GM23248 (cell line): ENCODE measurements at regions not wholly inside any gene's neighbourhood (a gene's known extent, or its start where the extent isn't known, plus 50 kb on each side); places are given as distances from the start of the nearest gene placed in this dataset.
A peak's percentile ranks its signal among the peaks of the same experiment; 100 is the strongest.
"Not testable (repeated sequence)": the region's sequence is repeated elsewhere in the genome, so short reads cannot be mapped to it uniquely, and the experiment has no call there.

Experiments
- DNase-seq: peaks from one replicate; pipeline ENCODE4 v3.0.0-alpha.2; 2015
- H2AFZ ChIP-seq: fragments of 200-600 bp; sonication (generic); 2 replicates; pipeline ENCODE4 v1.6.1; 2016; ENCODE audit warnings: antibody characterized with exemption
- H3F3A ChIP-seq: fragments of 200-600 bp; sonication (generic); 2 replicates; pipeline ENCODE4 v1.6.1; 2016; ENCODE audit warnings: mild to moderate bottlenecking, antibody characterized with exemption, mixed run types; ENCODE audit not compliant: insufficient read depth
- H3K27ac ChIP-seq: fragments of 200-600 bp; sonication (generic); 2 replicates; pipeline ENCODE4 v1.5.1; 2016; ENCODE audit warnings: mild to moderate bottlenecking
- H3K27me3 ChIP-seq: fragments of 200-600 bp; sonication (generic); replicated peaks from 2 replicates; pipeline ENCODE4 v1.6.1; 2016; ENCODE audit warnings: mild to moderate bottlenecking; ENCODE audit not compliant: insufficient read depth
- H3K36me3 ChIP-seq: fragments of 200-600 bp; sonication (generic); 2 replicates; pipeline ENCODE4 v1.6.1; 2016; ENCODE audit warnings: low read depth, mild to moderate bottlenecking
- H3K4me1 ChIP-seq: fragments of 200-600 bp; sonication (generic); 2 replicates; pipeline ENCODE4 v1.6.1; 2016; ENCODE audit warnings: mild to moderate bottlenecking; ENCODE audit not compliant: insufficient read depth
- H3K4me2 ChIP-seq: fragments of 200-600 bp; sonication (generic); one replicate; pipeline ENCODE4 v1.6.1; 2016; ENCODE audit warnings: mild to moderate bottlenecking; ENCODE audit not compliant: unreplicated experiment
- H3K4me3 ChIP-seq: fragments of 200-600 bp; sonication (generic); 2 replicates; pipeline ENCODE4 v1.5.1; 2016; ENCODE audit warnings: mild to moderate bottlenecking
- H3K79me2 ChIP-seq: fragments of 200-600 bp; sonication (generic); 2 replicates; pipeline ENCODE4 v1.6.1; 2016; ENCODE audit warnings: mild to moderate bottlenecking; ENCODE audit not compliant: insufficient read depth
- H3K9ac ChIP-seq: fragments of 200-600 bp; sonication (generic); 2 replicates; pipeline ENCODE4 v1.6.1; 2016; ENCODE audit warnings: mild to moderate bottlenecking
- H3K9me2 ChIP-seq: fragments of 200-600 bp; sonication (generic); 2 replicates; pipeline ENCODE4 v1.6.1; 2016; ENCODE audit warnings: mixed run types, mild to moderate bottlenecking, moderate library complexity; ENCODE audit not compliant: insufficient read depth
- H3K9me3 ChIP-seq: fragments of 200-600 bp; sonication (generic); one replicate; pipeline ENCODE4 v1.6.1; 2017; ENCODE audit warnings: low read depth
- H4K20me1 ChIP-seq: fragments of 200-600 bp; sonication (generic); 2 replicates; pipeline ENCODE4 v1.6.0; 2016; ENCODE audit not compliant: insufficient read depth
- EZH2 ChIP-seq: fragments of 200-600 bp; sonication (generic); IDR thresholded peaks from 2 replicates; pipeline ENCODE4 v1.6.1; 2018; ENCODE audit warnings: antibody characterized with exemption, mild to moderate bottlenecking; ENCODE audit not compliant: insufficient read depth, poor library complexity, severe bottlenecking
- EZH2phosphoT487 ChIP-seq: fragments of 200-600 bp; sonication (generic); IDR thresholded peaks from 2 replicates; pipeline ENCODE4 v1.6.1; 2018; ENCODE audit warnings: antibody characterized with exemption, moderate library complexity, mild to moderate bottlenecking, low read depth; ENCODE audit not compliant: insufficient read depth
- whole genome bisulfite sequencing, 2 experiments: methylation state at CpG; one replicate each; pipeline ENCODE4 v1.1.6; 2015 to 2017; ENCODE audit warnings: low lambda C conversion rate in 2 of 2, low coverage in 1 of 2; ENCODE audit errors: missing lambda C conversion rate in 2 of 2; 5-methylcytosine and 5-hydroxymethylcytosine counted together
- in situ Hi-C: fragments of 300-500 bp; cut with MboI; formaldehyde crosslinking; loops from 2 replicates; pipeline ENCODE4 v1.15.0; 2020

DNA sequence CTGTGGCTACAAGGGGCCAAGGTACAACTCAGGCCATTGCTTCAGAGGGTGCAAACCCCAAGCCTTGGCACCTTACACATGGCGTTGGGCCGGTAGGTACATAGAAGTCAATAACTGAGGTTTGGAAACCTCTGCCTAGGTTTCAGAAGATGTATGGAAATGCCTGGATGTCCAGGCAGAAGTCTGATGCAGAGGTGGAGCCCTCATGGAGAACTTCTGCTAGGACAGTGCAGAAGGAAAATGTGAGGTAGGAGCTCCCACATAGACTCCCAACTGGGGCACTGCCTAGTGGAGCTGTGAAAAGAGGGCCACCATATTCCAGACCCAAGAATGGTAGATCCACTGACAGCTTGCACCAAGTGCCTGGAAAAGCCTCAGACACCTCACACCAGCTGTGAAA, 92.1 kb upstream of the SFRP2 start:
- DNase-seq: no peak
- in situ Hi-C loops: no loop called here
- WGBS, 2 experiments: 37 to 43% methylated on average over 2 of the region's 2 CpGs

DNA sequence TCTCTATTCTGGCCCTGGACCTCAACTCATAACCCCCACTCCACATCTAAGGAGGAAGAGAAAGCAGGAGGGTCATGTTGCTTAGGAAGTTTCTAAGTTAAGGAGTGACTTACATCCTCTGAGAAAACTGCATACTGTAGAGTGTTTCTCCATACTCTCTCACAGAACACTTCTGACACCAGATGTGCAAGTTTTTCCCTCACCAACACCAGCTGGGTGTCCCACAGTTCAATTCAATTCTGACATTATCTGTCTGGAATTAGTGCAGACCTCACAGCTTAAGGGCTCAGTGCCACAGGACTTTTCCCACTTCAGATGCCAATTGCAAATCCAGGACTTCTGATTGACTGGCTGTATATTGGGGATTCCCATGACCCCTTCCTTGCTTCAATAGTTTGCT, 89.0 kb upstream of the SFRP2 start:
- Histone ChIP-seq H3K27me3 (no peaks in the 10 kb centered on the region), H3K79me2 (no peaks in the 10 kb centered on the region), H3K9me3 (no peaks in the 10 kb centered on the region), H3K9me2 (no peaks in the 10 kb centered on the region), H3K27ac (no peak overlapping the region), H3K4me1 (no peaks in the 10 kb centered on the region), H2AFZ (no peak overlapping the region), H3K9ac (no peak overlapping the region), H3K4me2 (no peak overlapping the region), H4K20me1 (no peaks in the 10 kb centered on the region), H3F3A (no peaks in the 10 kb centered on the region), H3K4me3 (no peak overlapping the region), H3K36me3 (no peaks in the 10 kb centered on the region)
- in situ Hi-C loops: no loop called here
- TF ChIP-seq EZH2: no peak
- peak; percentile 2 for DNase-seq

More for the DNA sequence above, 92.1 kb upstream of the SFRP2 start:
- H3K27me3 ChIP-seq: no peaks in the 10 kb centered on the region
- no peaks in the 10 kb centered on the region for H3K9me2 ChIP-seq
- no peaks in the 10 kb centered on the region for H3K79me2 ChIP-seq
- TF ChIP-seq EZH2 (no peak), EZH2phosphoT487 (no peak)
- H3K4me1 ChIP-seq: no peaks in the 10 kb centered on the region
- H3K27ac ChIP-seq: no peak overlapping the region
- no peaks in the 10 kb centered on the region for H3K36me3 ChIP-seq
- no peak overlapping the region for H3K4me2 ChIP-seq
- no peaks in the 10 kb centered on the region for H3K9me3 ChIP-seq
- H4K20me1 ChIP-seq: no peaks in the 10 kb centered on the region
- no peak overlapping the region for H3K4me3 ChIP-seq
- no peak overlapping the region for H3K9ac ChIP-seq
- H2AFZ ChIP-seq: no peak overlapping the region
- no peaks in the 10 kb centered on the region for H3F3A ChIP-seq

DNA sequence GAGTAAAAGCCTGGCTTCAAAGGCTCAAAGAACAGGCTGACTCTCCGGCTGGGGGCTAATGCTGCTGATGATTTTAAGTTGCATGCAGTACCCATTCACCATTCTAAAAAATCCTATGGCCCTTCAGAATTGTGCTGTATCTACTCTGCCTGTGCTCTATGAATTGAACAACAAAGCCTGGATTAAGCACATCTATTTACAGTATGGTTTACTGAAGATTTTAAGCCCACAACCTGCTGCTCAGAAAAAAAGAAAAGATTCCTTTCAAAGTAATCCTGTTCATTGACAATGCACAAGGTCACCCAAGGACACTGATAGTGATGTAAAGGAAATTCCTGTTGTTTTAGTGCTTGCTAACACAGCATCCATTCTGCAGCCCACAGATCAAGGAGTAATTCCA, 84.9 kb upstream of the SFRP2 start:
- Histone ChIP-seq H4K20me1 (no peaks in the 10 kb centered on the region), H3K9me2 (no peaks in the 10 kb centered on the region), H3K27ac (no peak overlapping the region), H3K27me3 (no peaks in the 10 kb centered on the region), H3K9ac (no peak overlapping the region), H3K4me1 (no peaks in the 10 kb centered on the region), H3K9me3 (no peaks in the 10 kb centered on the region), H3F3A (no peaks in the 10 kb centered on the region), H3K79me2 (no peaks in the 10 kb centered on the region), H3K4me3 (no peak overlapping the region), H3K36me3 (no peaks in the 10 kb centered on the region), H2AFZ (no peak overlapping the region), H3K4me2 (no peak overlapping the region)
- WGBS, 2 experiments: 47 to 59% methylated on average over 1 of the region's 1 CpG
- in situ Hi-C loops: no loop called here
- no peak for DNase-seq
- TF ChIP-seq EZH2 (no peak), EZH2phosphoT487 (no peak)

DNA sequence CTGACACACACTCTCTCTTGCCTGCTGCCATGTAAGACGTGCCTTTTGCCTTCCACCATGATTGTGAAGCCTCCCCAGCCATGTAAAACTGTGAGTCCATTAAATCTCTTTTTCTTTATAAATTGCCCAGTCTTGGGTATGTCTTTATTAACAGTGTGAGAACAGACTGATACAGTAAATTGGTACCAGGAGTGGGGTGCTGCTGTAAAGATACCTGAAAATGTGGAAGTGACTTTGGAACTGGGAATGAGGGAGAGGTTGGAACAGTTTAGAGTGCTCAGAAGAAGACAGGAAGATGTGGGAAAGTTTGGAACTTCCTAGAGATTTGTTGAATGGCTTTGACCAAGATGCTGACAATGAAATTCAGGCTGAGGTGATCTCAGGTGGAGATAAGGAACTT, 77.9 kb upstream of the SFRP2 start:
- H3K4me1 ChIP-seq, H3F3A ChIP-seq, DNase-seq, H3K4me3 ChIP-seq, H3K9ac ChIP-seq, H2AFZ ChIP-seq, H3K27me3 ChIP-seq, H3K79me2 ChIP-seq, H3K9me3 ChIP-seq, H3K4me2 ChIP-seq, H3K36me3 ChIP-seq, H3K27ac ChIP-seq, H3K9me2 ChIP-seq, in situ Hi-C loops, H4K20me1 ChIP-seq: not testable (repeated sequence)
- WGBS, 2 experiments: 52 to 73% methylated on average over 1 of the region's 1 CpG

DNA sequence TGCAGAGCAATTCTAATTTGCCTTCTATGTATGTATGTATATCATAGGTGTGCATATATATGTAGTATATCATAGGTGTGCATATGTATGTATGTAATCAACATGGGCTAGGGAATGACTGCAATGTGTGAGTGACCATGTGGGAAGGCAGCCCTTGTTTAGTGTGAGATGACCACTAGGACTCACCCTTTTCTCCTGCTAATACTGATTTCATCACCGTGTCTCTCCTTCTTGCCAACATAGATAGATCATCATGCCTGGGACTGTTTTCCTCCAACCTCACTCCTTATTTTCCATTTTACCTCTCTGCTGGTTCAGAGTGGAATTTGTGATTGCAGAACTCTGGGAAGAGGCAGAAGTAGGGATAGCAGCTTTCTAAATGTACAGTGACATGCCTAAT, 63.6 kb upstream of the SFRP2 start:
- Histone ChIP-seq H3K4me3 (no peak overlapping the region), H3F3A (no peaks in the 10 kb centered on the region), H3K9me2 (no peaks in the 10 kb centered on the region), H4K20me1 (no peaks in the 10 kb centered on the region), H3K27ac (no peak overlapping the region), H3K27me3 (0 out of 2 replicates have a peak, but pooled peaks cover 5% of the 10 kb centered on the region), H3K4me2 (no peak overlapping the region), H3K36me3 (no peaks in the 10 kb centered on the region), H3K4me1 (no peaks in the 10 kb centered on the region), H3K9me3 (no peaks in the 10 kb centered on the region), H3K9ac (no peak overlapping the region), H3K79me2 (no peaks in the 10 kb centered on the region), H2AFZ (no peak overlapping the region)
- TF ChIP-seq EZH2phosphoT487 (no peak), EZH2 (no peak)
- DNase-seq: no peak
- 38 to 50% methylated on average over 1 of the region's 1 CpG for WGBS, 2 experiments
- in situ Hi-C loops: no loop called here
